ENCODE measurements at regions not wholly inside any gene's neighbourhood (a gene's known extent, or its start where the extent isn't known, plus 50 kb on each side); places are given as distances from the start of the nearest gene placed in this dataset.

DNA sequence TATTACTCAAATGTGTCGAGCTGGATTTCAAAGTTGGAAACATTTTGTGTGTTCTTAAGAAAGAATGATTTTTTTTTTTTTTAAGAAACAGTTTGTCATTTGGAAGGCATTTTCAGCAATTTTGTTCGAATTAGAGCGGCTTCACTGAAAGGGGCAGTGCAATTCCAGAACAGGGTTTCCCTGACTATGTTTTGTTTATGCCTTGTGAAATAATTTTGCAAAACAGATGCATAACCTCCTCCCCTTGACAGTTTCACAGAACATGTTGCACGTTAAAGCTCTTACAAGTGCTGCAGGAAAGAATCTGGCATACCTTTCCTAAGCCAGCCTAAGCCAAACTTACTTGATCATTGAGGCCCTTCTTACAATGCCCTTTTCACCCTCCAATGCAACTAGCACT, 216.0 kb upstream of the SSTR4 start:
- DNase-seq (ENCODE audit: insufficient read length, low spot score, missing footprints) = no peak
- TF ChIP-seq, protein P1, sequence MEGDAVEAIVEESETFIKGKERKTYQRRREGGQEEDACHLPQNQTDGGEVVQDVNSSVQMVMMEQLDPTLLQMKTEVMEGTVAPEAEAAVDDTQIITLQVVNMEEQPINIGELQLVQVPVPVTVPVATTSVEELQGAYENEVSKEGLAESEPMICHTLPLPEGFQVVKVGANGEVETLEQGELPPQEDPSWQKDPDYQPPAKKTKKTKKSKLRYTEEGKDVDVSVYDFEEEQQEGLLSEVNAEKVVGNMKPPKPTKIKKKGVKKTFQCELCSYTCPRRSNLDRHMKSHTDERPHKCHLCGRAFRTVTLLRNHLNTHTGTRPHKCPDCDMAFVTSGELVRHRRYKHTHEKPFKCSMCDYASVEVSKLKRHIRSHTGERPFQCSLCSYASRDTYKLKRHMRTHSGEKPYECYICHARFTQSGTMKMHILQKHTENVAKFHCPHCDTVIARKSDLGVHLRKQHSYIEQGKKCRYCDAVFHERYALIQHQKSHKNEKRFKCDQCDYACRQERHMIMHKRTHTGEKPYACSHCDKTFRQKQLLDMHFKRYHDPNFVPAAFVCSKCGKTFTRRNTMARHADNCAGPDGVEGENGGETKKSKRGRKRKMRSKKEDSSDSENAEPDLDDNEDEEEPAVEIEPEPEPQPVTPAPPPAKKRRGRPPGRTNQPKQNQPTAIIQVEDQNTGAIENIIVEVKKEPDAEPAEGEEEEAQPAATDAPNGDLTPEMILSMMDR (IDR thresholded peaks at IDR 0.05; ENCODE audit: extremely low read depth, low read depth, low read length) = no peak
- H3K36me3 ChIP-seq (ENCODE audit: insufficient read depth, low read length) = no peaks in the 10 kb centered on the region

DNA sequence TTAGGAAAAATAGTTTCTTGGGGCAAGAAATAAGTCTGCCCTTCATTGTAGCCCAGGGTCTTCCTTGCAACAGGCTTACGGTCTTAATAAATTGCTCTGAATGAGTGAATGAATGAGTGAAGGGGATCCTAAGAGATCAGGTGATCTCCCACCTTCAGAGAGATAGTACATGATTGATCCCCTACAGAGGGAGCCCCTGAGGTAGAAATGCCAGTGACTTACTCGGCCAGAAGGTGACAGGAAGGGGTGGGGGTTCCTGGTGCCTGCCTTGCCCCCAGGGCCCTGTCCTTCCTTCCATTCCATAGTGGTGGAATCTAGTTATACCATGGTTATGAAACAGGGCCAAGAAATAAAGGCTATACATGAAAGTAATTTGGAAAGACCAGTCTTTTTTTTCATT, 215.3 kb upstream of the SSTR4 start:
- H3K79me2 ChIP-seq (ENCODE audit: insufficient read depth, low read length) = no peaks in the 10 kb centered on the region
- H3K36me3 ChIP-seq (ENCODE audit: insufficient read depth, low read length) = no peaks in the 10 kb centered on the region
- H2AFZ ChIP-seq (ENCODE audit: low read length) = no peak overlapping the region
- H3K4me3 ChIP-seq (ENCODE audit: insufficient read depth, low read length) = no peak overlapping the region
- no peak overlapping the region for H3K4me2 ChIP-seq (ENCODE audit: insufficient read depth, low read length)
- H4K20me1 ChIP-seq (ENCODE audit: insufficient read depth, low read length) = no peaks in the 10 kb centered on the region
- DNase-seq (ENCODE audit: insufficient read length, low spot score, missing footprints) = no peak
- H3K9me3 ChIP-seq (ENCODE audit: low read depth, low read length) = no peaks in the 10 kb centered on the region
- H3K27me3 ChIP-seq (ENCODE audit: insufficient read depth, low read length) = no peaks in the 10 kb centered on the region
- TF ChIP-seq, protein P1 (IDR thresholded peaks at IDR 0.05; ENCODE audit: extremely low read depth, low read depth, low read length) = no peak
- no peak overlapping the region for H3K27ac ChIP-seq (ENCODE audit: low read depth, low read length)
- no peaks in the 10 kb centered on the region for H3K4me1 ChIP-seq (ENCODE audit: insufficient read depth, low read length)

More for the DNA sequence above, 216.0 kb upstream of the SSTR4 start:
- Histone ChIP-seq H3K27ac (ENCODE audit: low read depth, low read length) (no peak overlapping the region), H3K4me1 (ENCODE audit: insufficient read depth, low read length) (no peaks in the 10 kb centered on the region), H3K9me3 (ENCODE audit: low read depth, low read length) (no peaks in the 10 kb centered on the region), H4K20me1 (ENCODE audit: insufficient read depth, low read length) (no peaks in the 10 kb centered on the region), H3K27me3 (ENCODE audit: insufficient read depth, low read length) (no peaks in the 10 kb centered on the region), H3K4me3 (ENCODE audit: insufficient read depth, low read length) (no peak overlapping the region), H3K79me2 (ENCODE audit: insufficient read depth, low read length) (no peaks in the 10 kb centered on the region), H3K4me2 (ENCODE audit: insufficient read depth, low read length) (no peak overlapping the region), H2AFZ (ENCODE audit: low read length) (no peak overlapping the region)

DNA sequence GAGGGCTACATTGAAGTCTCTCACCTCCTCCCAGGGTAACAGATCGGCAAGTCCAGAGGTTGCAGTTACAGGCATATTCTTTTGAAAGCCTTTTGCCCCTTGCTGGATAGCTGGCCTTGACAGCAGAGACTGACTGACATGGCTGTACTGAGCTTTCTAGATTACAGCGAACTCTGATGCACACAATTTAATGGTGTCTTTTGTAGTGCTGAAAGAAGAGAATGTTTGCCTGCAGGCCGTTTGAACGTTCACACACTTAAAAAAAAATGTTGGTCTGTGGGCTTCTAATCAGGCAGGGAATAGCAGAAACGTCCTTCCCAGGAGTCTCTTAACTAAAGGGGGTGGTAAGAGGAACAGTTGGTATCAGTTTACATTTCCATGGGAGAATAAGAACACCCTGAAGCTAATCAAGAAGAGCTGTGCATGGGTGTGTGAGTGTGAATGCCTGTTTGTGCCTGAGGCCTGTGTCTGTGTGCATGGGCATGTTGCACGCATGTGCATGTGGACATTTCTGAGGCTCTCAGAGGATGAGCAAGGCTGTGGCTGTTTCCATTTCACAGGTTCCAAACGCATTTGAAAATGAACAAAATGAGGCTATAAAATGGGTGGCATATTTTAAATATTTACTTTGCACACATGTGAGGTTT, 213.9 kb upstream of the SSTR4 start:
- TF ChIP-seq, protein P1 (IDR thresholded peaks at IDR 0.05; ENCODE audit: extremely low read depth, low read depth, low read length) = no peak
- Histone ChIP-seq H3K79me2 (ENCODE audit: insufficient read depth, low read length) (no peaks in the 10 kb centered on the region), H2AFZ (ENCODE audit: low read length) (no peak overlapping the region), H3K36me3 (ENCODE audit: insufficient read depth, low read length) (no peaks in the 10 kb centered on the region), H3K9me3 (ENCODE audit: low read depth, low read length) (no peaks in the 10 kb centered on the region), H3K4me1 (ENCODE audit: insufficient read depth, low read length) (no peaks in the 10 kb centered on the region), H3K27me3 (ENCODE audit: insufficient read depth, low read length) (no peaks in the 10 kb centered on the region), H4K20me1 (ENCODE audit: insufficient read depth, low read length) (no peaks in the 10 kb centered on the region), H3K4me3 (ENCODE audit: insufficient read depth, low read length) (no peak overlapping the region), H3K27ac (ENCODE audit: low read depth, low read length) (no peak overlapping the region), H3K4me2 (ENCODE audit: insufficient read depth, low read length) (no peak overlapping the region)
- peak; percentile 78 for DNase-seq (ENCODE audit: insufficient read length, low spot score, missing footprints)

DNA sequence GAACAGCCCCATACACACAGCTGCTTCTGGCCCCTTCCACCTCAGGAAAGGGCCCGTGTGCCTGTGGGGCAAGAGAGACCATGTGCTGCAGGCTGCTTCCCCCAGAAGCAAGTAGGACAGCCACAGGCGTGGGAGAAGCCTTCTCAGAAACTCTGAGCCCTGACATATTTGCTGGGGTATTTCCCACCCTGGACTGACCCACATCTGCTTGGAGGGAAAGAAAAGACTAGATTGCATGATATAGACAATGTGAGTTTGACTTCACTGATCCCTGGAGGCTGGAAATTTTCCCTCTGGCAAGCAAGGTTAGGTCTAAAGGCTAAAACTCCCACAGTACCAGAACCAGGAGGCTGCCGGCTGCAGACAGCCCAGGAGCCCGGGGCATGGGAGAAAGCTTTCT, 213.3 kb upstream of the SSTR4 start:
- H3K79me2 ChIP-seq (ENCODE audit: insufficient read depth, low read length) = no peaks in the 10 kb centered on the region
- H2AFZ ChIP-seq (ENCODE audit: low read length) = no peak overlapping the region
- H3K4me2 ChIP-seq (ENCODE audit: insufficient read depth, low read length) = no peak overlapping the region
- TF ChIP-seq, protein P1 (IDR thresholded peaks at IDR 0.05; ENCODE audit: extremely low read depth, low read depth, low read length) = no peak
- DNase-seq (ENCODE audit: insufficient read length, low spot score, missing footprints) = no peak
- no peaks in the 10 kb centered on the region for H3K4me1 ChIP-seq (ENCODE audit: insufficient read depth, low read length)
- no peaks in the 10 kb centered on the region for H3K27me3 ChIP-seq (ENCODE audit: insufficient read depth, low read length)
- no peak overlapping the region for H3K4me3 ChIP-seq (ENCODE audit: insufficient read depth, low read length)
- H4K20me1 ChIP-seq (ENCODE audit: insufficient read depth, low read length) = no peaks in the 10 kb centered on the region
- no peaks in the 10 kb centered on the region for H3K36me3 ChIP-seq (ENCODE audit: insufficient read depth, low read length)
- H3K27ac ChIP-seq (ENCODE audit: low read depth, low read length) = no peak overlapping the region
- no peaks in the 10 kb centered on the region for H3K9me3 ChIP-seq (ENCODE audit: low read depth, low read length)

Measured in osteoblast (primary cell).